ENCODE measurements at regions not wholly inside any gene's neighbourhood (a gene's known extent, or its start where the extent isn't known, plus 50 kb on each side); places are given as distances from the start of the nearest gene placed in this dataset.

DNA sequence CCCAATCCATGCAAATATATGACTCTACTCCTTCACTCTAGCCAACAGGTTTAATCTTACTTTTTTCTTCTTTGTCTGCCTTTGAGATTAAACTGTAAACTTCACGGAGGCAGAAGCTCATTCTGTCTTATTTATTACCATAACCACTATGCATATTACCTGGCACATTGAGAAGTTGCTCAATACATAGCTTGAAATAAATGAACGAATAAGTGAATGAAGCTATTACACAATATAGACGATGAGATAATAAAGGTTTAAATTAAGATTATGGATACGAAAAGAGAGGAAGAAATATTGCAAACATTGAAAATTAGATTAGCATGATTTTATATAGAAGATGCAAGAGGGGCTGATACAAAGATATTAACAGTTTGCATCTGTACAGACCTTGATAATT is 385.1 kb downstream of the LTN1 start:
- Histone ChIP-seq H4K20me1 (replicated peaks; ENCODE audit: control insufficient read depth, extremely low read depth, insufficient read depth, low read length) (no peaks in the 10 kb centered on the region), H3K4me2 (ENCODE audit: insufficient read depth, low read length) (no peak overlapping the region), H3K27me3 (ENCODE audit: control insufficient read depth in 2 of 2, insufficient read depth in 2 of 2, low read length in 2 of 2) (no peaks in the 10 kb centered on the region), H2AFZ (ENCODE audit: low read depth, low read length) (no peak overlapping the region), H3K4me3 (replicated peaks in 1 of 3; ENCODE audit: insufficient read depth in 1 of 3, low read depth in 1 of 3, low read length in 3 of 3) (no peak overlapping the region), H3K9me3 (replicated peaks; ENCODE audit: control insufficient read depth, insufficient read depth, low read length) (no peaks in the 10 kb centered on the region), H3K27ac (ENCODE audit: insufficient read depth, low read depth, low read length) (no peak overlapping the region), H3K9ac (replicated peaks; ENCODE audit: extremely low read depth, insufficient read depth, low read length) (no peak overlapping the region), H3K79me2 (ENCODE audit: control insufficient read depth, insufficient read depth, low read length) (no peaks in the 10 kb centered on the region), H3K9me1 (replicated peaks; ENCODE audit: control insufficient read depth, extremely low read depth, insufficient read depth, low read length) (no peaks in the 10 kb centered on the region), H3K4me1 (ENCODE audit: control insufficient read depth, extremely low read depth, insufficient read depth, low read length) (no peaks in the 10 kb centered on the region), H3K36me3 (ENCODE audit: control insufficient read depth in 2 of 2, extremely low read depth in 1 of 2, insufficient read depth in 2 of 2, low read length in 2 of 2) (no peaks in the 10 kb centered on the region)
- POLR2A ChIA-PET = no interaction called here
- FAIRE-seq (no peak), DNase-seq (ENCODE audit: low read depth, low spot score) (no peak)
- no peak for TF ChIP-seq EZH2 (IDR thresholded peaks at IDR 0.05; ENCODE audit: borderline replicate concordance, low read depth, low read length, severe bottlenecking)
- TF ChIP-seq, protein P1, sequence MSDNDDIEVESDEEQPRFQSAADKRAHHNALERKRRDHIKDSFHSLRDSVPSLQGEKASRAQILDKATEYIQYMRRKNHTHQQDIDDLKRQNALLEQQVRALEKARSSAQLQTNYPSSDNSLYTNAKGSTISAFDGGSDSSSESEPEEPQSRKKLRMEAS (IDR thresholded peaks at IDR 0.05; ENCODE audit: insufficient read depth, insufficient read length) = no peak
- no peak for TF ChIP-seq MYC (IDR thresholded peaks at IDR 0.05; ENCODE audit: low read depth, low read length)
- TF ChIP-seq, protein P2, sequence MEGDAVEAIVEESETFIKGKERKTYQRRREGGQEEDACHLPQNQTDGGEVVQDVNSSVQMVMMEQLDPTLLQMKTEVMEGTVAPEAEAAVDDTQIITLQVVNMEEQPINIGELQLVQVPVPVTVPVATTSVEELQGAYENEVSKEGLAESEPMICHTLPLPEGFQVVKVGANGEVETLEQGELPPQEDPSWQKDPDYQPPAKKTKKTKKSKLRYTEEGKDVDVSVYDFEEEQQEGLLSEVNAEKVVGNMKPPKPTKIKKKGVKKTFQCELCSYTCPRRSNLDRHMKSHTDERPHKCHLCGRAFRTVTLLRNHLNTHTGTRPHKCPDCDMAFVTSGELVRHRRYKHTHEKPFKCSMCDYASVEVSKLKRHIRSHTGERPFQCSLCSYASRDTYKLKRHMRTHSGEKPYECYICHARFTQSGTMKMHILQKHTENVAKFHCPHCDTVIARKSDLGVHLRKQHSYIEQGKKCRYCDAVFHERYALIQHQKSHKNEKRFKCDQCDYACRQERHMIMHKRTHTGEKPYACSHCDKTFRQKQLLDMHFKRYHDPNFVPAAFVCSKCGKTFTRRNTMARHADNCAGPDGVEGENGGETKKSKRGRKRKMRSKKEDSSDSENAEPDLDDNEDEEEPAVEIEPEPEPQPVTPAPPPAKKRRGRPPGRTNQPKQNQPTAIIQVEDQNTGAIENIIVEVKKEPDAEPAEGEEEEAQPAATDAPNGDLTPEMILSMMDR (IDR thresholded peaks at IDR 0.05; ENCODE audit: extremely low read depth in 1 of 2, insufficient read depth in 1 of 2, low read depth in 1 of 2, low read length in 2 of 2) = no peak
- no peak for TF ChIP-seq POLR2A (IDR thresholded peaks at IDR 0.05; ENCODE audit: low read depth, low read length)
- no peak for TF ChIP-seq POLR2AphosphoS5 (IDR thresholded peaks at IDR 0.05; ENCODE audit: insufficient read depth, low read depth, low read length)
- CTCF ChIA-PET = interaction anchor here (1.0 to 1.3 kb wide), 2 partner anchors 9 to 131 kb away, joined by 3 read pairs; no protein-coding TSS in a partner anchor
- dilution Hi-C loops (cut with MboI; ENCODE audit: extremely low pct_ligation_motif_present, low sequenced_read_pairs) (no loop called here), intact Hi-C loops (cut with micrococcal nuclease) (no loop called here)
- no TSS peak for BruUV-seq (replicated peaks)
